H1 (cell line): ENCODE measurements at regions not wholly inside any gene's neighbourhood (a gene's known extent, or its start where the extent isn't known, plus 50 kb on each side); places are given as distances from the start of the nearest gene placed in this dataset.

ENCODE experiments used
- CTCF ChIA-PET: fragments of 300-600 bp; sonication (Branson Sonifier 250); formaldehyde crosslinking; loops from one replicate; lab custom pipeline; 2021; ENCODE audit not compliant: partially characterized antibody; lab: Charles Lee
- POLR2A ChIA-PET: fragments of 300-600 bp; sonication (Branson Sonifier 250); formaldehyde crosslinking; loops from one replicate; lab custom pipeline; 2021; ENCODE audit warnings: inconsistent platforms; ENCODE audit not compliant: partially characterized antibody; lab: Charles Lee
- DNase-seq, 2 experiments: peaks; one replicate each; pipeline versions ENCODE4 v3.0.0 to v3.0.0-alpha.2; 2010 to 2022; ENCODE audit warnings: low spot score in 2 of 2, low read depth in 1 of 2, mixed read lengths in 1 of 2
- FAIRE-seq: peaks from 2 replicates; lab custom pipeline; 2011; peaks lifted over from hg19 to GRCh38; lab: Jason Lieb, UNC
- H2AFZ ChIP-seq: 2 replicates; pipeline ENCODE4 v1.8.1; 2012; ENCODE audit warnings: low read length, inconsistent platforms
- H2AK5ac ChIP-seq: 2 replicates; pipeline ENCODE4 v1.6.1; 2013; ENCODE audit warnings: low read depth, low read length
- H2BK120ac ChIP-seq: replicated peaks from 2 replicates; pipeline ENCODE3; 2013; ENCODE audit warnings: low read depth, low read length, inconsistent platforms
- H2BK12ac ChIP-seq: 2 replicates; pipeline ENCODE4 v1.6.1; 2013; ENCODE audit warnings: low read depth, low read length
- H2BK15ac ChIP-seq: 2 replicates; pipeline ENCODE4 v1.6.1; 2013; ENCODE audit warnings: low read length
- H2BK20ac ChIP-seq: 2 replicates; pipeline ENCODE4 v1.6.1; 2013; ENCODE audit warnings: low read length
- H2BK5ac ChIP-seq: 2 replicates; pipeline ENCODE4 v1.6.1; 2013; ENCODE audit warnings: low read depth, low read length
- H3K14ac ChIP-seq: 2 replicates; pipeline ENCODE4 v1.6.1; 2013; ENCODE audit warnings: inconsistent platforms; ENCODE audit not compliant: insufficient read length
- H3K18ac ChIP-seq: 2 replicates; pipeline ENCODE4 v1.6.1; 2013; ENCODE audit warnings: low read length; ENCODE audit errors: extremely low read depth
- H3K23ac ChIP-seq: 2 replicates; pipeline ENCODE4 v1.6.1; 2013; ENCODE audit warnings: inconsistent platforms; ENCODE audit not compliant: insufficient read length
- H3K23me2 ChIP-seq: 2 replicates; pipeline ENCODE4 v1.6.1; 2013; ENCODE audit warnings: low read depth, low read length
- H3K27ac ChIP-seq: 2 replicates; pipeline ENCODE4 v1.6.1; 2011; ENCODE audit warnings: low read depth, low read length, inconsistent platforms
- H3K27me3 ChIP-seq, 4 experiments: replicated peaks in 1 of 4; 1 replicate in 1 of 4; 2 replicates in 3 of 4; pipeline versions ENCODE4 v1.6.1 to v1.8.1; 2011 to 2013; ENCODE audit warnings: low read length in 3 of 4, mild to moderate bottlenecking in 3 of 4, inconsistent platforms in 2 of 4, mixed read lengths in 2 of 4, moderate library complexity in 1 of 4; ENCODE audit not compliant: control insufficient read depth in 3 of 4, insufficient read depth in 3 of 4; ENCODE audit errors: extremely low read depth in 1 of 4
- H3K36me3 ChIP-seq, 4 experiments: 2 replicates each; pipeline versions ENCODE4 v1.6.1 to v1.8.1; 2011 to 2013; ENCODE audit warnings: mild to moderate bottlenecking in 4 of 4, low read length in 3 of 4, moderate library complexity in 2 of 4, control low read depth in 1 of 4, inconsistent platforms in 1 of 4; ENCODE audit not compliant: insufficient read depth in 4 of 4, control insufficient read depth in 2 of 4
- H3K4ac ChIP-seq: replicated peaks from 2 replicates; pipeline ENCODE3; 2013; ENCODE audit warnings: low read length, low read depth, mixed read lengths, inconsistent platforms; ENCODE audit not compliant: insufficient read length
- H3K4me1 ChIP-seq, 4 experiments: replicated peaks in 1 of 4; 1 replicate in 1 of 4; 2 replicates in 3 of 4; pipeline versions ENCODE4 v1.6.1 to v1.8.1; 2011 to 2013; ENCODE audit warnings: low read length in 3 of 4, inconsistent platforms in 2 of 4, mixed read lengths in 1 of 4; ENCODE audit not compliant: insufficient read depth in 4 of 4, control insufficient read depth in 3 of 4
- H3K4me2 ChIP-seq, 2 experiments: 2 replicates each; pipeline versions ENCODE4 v1.6.1 to v1.8.1; 2011 to 2013; ENCODE audit warnings: low read depth in 2 of 2, low read length in 2 of 2, control low read depth in 1 of 2, inconsistent platforms in 1 of 2, mild to moderate bottlenecking in 1 of 2; ENCODE audit not compliant: insufficient read depth in 1 of 2
- H3K4me3 ChIP-seq, 4 experiments: fragments of 200-600, 300-600 bp in 1 of 4; sonication (generic), shearing (Covaris generic), sonication (Bioruptor Twin) in 1 of 4; 2 replicates each; pipeline versions ENCODE4 v1.5.1 to v1.8.1; 2011 to 2016; ENCODE audit warnings: low read length in 4 of 4, low read depth in 3 of 4, control low read depth in 2 of 4, inconsistent platforms in 2 of 4, mild to moderate bottlenecking in 2 of 4, mixed read lengths in 1 of 4, moderate library complexity in 1 of 4; ENCODE audit not compliant: insufficient read depth in 2 of 4; ENCODE audit errors: extremely low read depth in 1 of 4
- H3K56ac ChIP-seq: replicated peaks from 2 replicates; pipeline ENCODE3; 2013; ENCODE audit warnings: low read depth, mild to moderate bottlenecking, mixed read lengths, low read length, inconsistent platforms; ENCODE audit not compliant: insufficient read length
- H3K79me1 ChIP-seq: 2 replicates; pipeline ENCODE4 v1.6.1; 2013; ENCODE audit warnings: low read depth, low read length, control low read depth
- H3K79me2 ChIP-seq, 2 experiments: 2 replicates each; pipeline versions ENCODE4 v1.6.1 to v1.8.1; 2012 to 2013; ENCODE audit warnings: low read length in 2 of 2, mild to moderate bottlenecking in 2 of 2, inconsistent platforms in 1 of 2; ENCODE audit not compliant: insufficient read depth in 2 of 2, control insufficient read depth in 1 of 2
- H3K9ac ChIP-seq, 4 experiments: replicated peaks in 1 of 4; 1 replicate in 1 of 4; 2 replicates in 3 of 4; pipeline versions ENCODE4 v1.6.1 to v1.8.1; 2011 to 2013; ENCODE audit warnings: low read depth in 3 of 4, low read length in 3 of 4, control low read depth in 2 of 4, mild to moderate bottlenecking in 2 of 4, moderate library complexity in 2 of 4, inconsistent platforms in 1 of 4; ENCODE audit errors: extremely low read depth in 1 of 4
- H3K9me3 ChIP-seq, 2 experiments: 2 replicates each; pipeline versions ENCODE4 v1.6.1 to v1.8.1; 2012 to 2013; ENCODE audit warnings: mild to moderate bottlenecking in 2 of 2, moderate library complexity in 2 of 2, control low read depth in 1 of 2, inconsistent platforms in 1 of 2, low read depth in 1 of 2, low read length in 1 of 2, mixed read lengths in 1 of 2; ENCODE audit not compliant: insufficient read depth in 2 of 2
- H4K20me1 ChIP-seq, 2 experiments: replicated peaks in 1 of 2; 2 replicates each; pipeline versions ENCODE3 to v1.8.1; 2011 to 2013; ENCODE audit warnings: inconsistent platforms in 2 of 2, low read length in 2 of 2, mild to moderate bottlenecking in 1 of 2; ENCODE audit not compliant: insufficient read depth in 2 of 2, control insufficient read depth in 1 of 2
- H4K5ac ChIP-seq: 2 replicates; pipeline ENCODE4 v1.6.1; 2013; ENCODE audit warnings: low read length, low read depth, mixed read lengths, inconsistent platforms; ENCODE audit not compliant: insufficient read length
- H4K8ac ChIP-seq: 2 replicates; pipeline ENCODE4 v1.8.0; 2013; ENCODE audit warnings: mild to moderate bottlenecking, moderate library complexity, low read length, inconsistent platforms; ENCODE audit not compliant: insufficient read depth; ENCODE audit errors: extremely low read depth
- H4K91ac ChIP-seq: replicated peaks from 2 replicates; pipeline ENCODE3; 2013; ENCODE audit warnings: low read length, mixed read lengths, inconsistent platforms; ENCODE audit not compliant: insufficient read length
- BCL11A ChIP-seq, 2 experiments: IDR thresholded peaks; one replicate each; pipeline ENCODE4 v1.6.1; 2011; ENCODE audit warnings: low read depth in 2 of 2, low read length in 2 of 2, mild to moderate bottlenecking in 2 of 2
- SIRT6 ChIP-seq: IDR thresholded peaks from one replicate; pipeline ENCODE4 v1.7.1; 2012; ENCODE audit warnings: low read length, inconsistent platforms
- ZNF274 ChIP-seq: IDR thresholded peaks from 2 replicates; pipeline ENCODE4 v1.7.0; 2012; ENCODE audit warnings: low read length, borderline replicate concordance; ENCODE audit errors: extremely low read depth
- WGBS, 2 experiments: shearing (Covaris generic) in 1 of 2; methylation state at CpG; one replicate each; pipeline versions ENCODE4 v1.1.6 to v1.1.7; 2013 to 2015; ENCODE audit warnings: low lambda C conversion rate in 2 of 2, mixed read lengths in 2 of 2, inconsistent platforms in 1 of 2, low coverage in 1 of 2, missing lambda C conversion rate in 1 of 2; ENCODE audit not compliant: insufficient replicate concordance in 2 of 2, insufficient coverage in 1 of 2, insufficient read length in 1 of 2; ENCODE audit errors: extremely low coverage in 1 of 2, missing lambda C conversion rate in 1 of 2; 5-methylcytosine and 5-hydroxymethylcytosine counted together
- TF ChIP-seq, protein P1 (sequence below): IDR thresholded peaks from 2 replicates; pipeline ENCODE4 v1.6.1; 2011; ENCODE audit warnings: low read length, improper control_type of control experiment

DNA sequence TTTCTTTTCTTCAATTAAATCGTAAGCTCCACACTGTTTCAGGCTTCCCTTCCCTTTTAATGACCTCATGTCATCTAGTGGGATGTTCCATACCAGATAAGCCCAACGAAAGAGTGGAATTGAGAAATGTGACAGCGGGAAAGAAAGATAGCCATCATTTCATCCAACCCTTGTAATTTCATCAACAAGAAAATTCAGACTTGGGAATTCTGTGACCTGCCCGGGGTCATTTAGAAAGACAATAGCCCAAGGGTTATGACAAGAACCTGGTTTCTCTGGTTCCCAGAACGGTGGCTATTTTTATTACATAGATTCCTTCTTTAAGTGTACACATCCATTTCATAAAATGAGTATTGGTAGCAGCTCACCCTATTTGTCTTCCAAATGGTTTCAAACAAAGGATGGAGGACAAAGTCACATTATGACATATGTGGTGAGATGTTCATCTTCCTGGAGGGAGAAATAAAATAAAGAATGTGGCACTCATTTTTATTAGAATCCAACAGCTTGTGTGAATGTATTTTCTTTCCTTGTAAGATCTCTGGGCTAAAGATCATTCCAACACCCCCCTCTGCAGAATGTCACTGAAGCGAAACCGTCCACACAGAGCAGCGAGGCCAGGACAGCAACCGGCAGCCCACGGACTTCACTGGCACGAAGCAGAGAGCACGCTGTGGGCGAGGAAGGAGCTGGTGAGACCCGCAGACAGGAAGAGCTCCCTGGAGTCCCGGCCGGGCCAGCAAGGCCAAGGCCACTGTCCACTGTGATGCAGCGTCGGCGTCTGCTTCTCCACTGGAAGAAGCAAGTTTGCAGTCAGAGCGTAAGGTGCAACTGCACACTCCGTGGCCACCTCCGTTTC is 199.9 kb downstream of the KLF6 start:
- Histone ChIP-seq H2BK5ac (no peak overlapping the region), H4K5ac (no peak overlapping the region), H3K27me3 (no peaks in the 10 kb centered on the region), H3K18ac (no peak overlapping the region), H3K4me1 (no peaks in the 10 kb centered on the region), H4K20me1 (no peaks in the 10 kb centered on the region), H2BK20ac (no peak overlapping the region), H3K4ac (no peak overlapping the region), H3K14ac (no peak overlapping the region), H3K27ac (no peak overlapping the region), H3K79me1 (no peaks in the 10 kb centered on the region), H2AFZ (no peak overlapping the region), H3K79me2 (no peaks in the 10 kb centered on the region), H2BK12ac (no peak overlapping the region), H3K36me3 (no peaks in the 10 kb centered on the region), H3K9ac (no peak overlapping the region), H2BK15ac (no peak overlapping the region), H2BK120ac (no peak overlapping the region), H3K23ac (no peak overlapping the region), H3K4me2 (no peak overlapping the region), H4K91ac (peak overlapping the region; percentile 26), H2AK5ac (no peak overlapping the region), H4K8ac (no peak overlapping the region), H3K4me3 (no peak overlapping the region), H3K9me3 (no peaks in the 10 kb centered on the region), H3K23me2 (no peaks in the 10 kb centered on the region), H3K56ac (no peak overlapping the region)
- FAIRE-seq, result no peak
- CTCF ChIA-PET, result interaction anchor here (0.8 to 1.3 kb wide), 3 partner anchors 33 to 275 kb away, joined by 3 read pairs; no protein-coding TSS in a partner anchor
- POLR2A ChIA-PET, result no interaction called here
- WGBS, 2 experiments, result 87% methylated on average over 22 of the region's 22 CpGs; no CpG with 5 or more reads in 1 of the 2 experiments
- DNase-seq, result no peak
- TF ChIP-seq SIRT6, result no peak
- TF ChIP-seq ZNF274, result no peak
- TF ChIP-seq, protein P1, sequence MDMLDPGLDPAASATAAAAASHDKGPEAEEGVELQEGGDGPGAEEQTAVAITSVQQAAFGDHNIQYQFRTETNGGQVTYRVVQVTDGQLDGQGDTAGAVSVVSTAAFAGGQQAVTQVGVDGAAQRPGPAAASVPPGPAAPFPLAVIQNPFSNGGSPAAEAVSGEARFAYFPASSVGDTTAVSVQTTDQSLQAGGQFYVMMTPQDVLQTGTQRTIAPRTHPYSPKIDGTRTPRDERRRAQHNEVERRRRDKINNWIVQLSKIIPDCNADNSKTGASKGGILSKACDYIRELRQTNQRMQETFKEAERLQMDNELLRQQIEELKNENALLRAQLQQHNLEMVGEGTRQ, result no peak
- TF ChIP-seq BCL11A (IDR thresholded peaks at IDR 0.05; ENCODE audit: low read depth in 2 of 2, low read length in 2 of 2), result no peak
